ENCODE measurements at regions not wholly inside any gene's neighbourhood (a gene's known extent, or its start where the extent isn't known, plus 50 kb on each side); places are given as distances from the start of the nearest gene placed in this dataset.

DNA sequence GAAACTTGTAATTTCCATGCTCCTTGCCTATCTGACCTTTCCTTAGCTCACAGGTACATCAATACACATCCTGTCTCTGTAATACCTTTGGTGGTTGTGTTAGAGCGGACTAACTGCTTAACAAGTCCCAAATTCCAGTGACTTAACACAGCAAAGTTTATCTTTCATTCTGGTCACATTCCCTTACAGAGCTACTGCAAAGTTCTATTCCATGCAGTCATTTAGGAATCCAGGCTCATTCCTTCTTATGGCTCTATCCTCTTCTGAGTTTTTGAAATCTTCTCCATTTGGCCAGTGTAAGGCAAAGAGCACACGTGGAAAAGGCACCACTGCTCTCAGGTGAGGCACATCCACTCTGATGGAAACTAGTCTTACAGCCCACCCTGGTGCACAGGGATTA, 238.6 kb upstream of the ANKRD55 start:
- Histone ChIP-seq H3K27ac (no peak overlapping the region), H3K4me3 (no peak overlapping the region), H3K36me3 (no peaks in the 10 kb centered on the region), H3K4me1 (no peaks in the 10 kb centered on the region), H3K9ac (ENCODE audit: low read depth in 2 of 2, low read length in 2 of 2) (no peak overlapping the region), H3K9me3 (no peaks in the 10 kb centered on the region), H3K27me3 (no peaks in the 10 kb centered on the region)
- intact Hi-C loops (cut with DNase I): no loop called here
- TF ChIP-seq, protein P1, sequence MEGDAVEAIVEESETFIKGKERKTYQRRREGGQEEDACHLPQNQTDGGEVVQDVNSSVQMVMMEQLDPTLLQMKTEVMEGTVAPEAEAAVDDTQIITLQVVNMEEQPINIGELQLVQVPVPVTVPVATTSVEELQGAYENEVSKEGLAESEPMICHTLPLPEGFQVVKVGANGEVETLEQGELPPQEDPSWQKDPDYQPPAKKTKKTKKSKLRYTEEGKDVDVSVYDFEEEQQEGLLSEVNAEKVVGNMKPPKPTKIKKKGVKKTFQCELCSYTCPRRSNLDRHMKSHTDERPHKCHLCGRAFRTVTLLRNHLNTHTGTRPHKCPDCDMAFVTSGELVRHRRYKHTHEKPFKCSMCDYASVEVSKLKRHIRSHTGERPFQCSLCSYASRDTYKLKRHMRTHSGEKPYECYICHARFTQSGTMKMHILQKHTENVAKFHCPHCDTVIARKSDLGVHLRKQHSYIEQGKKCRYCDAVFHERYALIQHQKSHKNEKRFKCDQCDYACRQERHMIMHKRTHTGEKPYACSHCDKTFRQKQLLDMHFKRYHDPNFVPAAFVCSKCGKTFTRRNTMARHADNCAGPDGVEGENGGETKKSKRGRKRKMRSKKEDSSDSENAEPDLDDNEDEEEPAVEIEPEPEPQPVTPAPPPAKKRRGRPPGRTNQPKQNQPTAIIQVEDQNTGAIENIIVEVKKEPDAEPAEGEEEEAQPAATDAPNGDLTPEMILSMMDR (IDR thresholded peaks at IDR 0.05): no peak
- no peak for DNase-seq

DNA sequence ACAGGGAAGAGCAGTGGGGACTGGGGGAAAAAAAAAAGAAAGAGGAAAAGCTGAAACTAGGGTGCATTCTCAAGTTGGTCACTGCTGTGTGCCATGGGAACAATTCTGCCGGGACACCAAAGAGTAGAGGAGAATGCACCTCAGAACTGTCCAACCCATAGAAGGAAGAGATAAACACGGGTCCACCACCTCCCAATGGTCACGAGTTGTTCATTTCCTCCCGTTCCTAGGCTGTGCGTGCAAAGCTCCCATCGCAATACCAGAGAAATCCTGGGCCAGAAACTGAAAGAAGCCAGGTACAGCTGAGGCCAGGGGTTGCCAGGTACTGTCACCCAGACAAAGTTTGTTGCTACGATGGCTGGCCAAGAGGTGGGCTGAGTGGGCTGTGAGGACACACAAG, 236.9 kb upstream of the ANKRD55 start:
- no peak for DNase-seq
- Histone ChIP-seq H3K27me3 (no peaks in the 10 kb centered on the region), H3K9ac (ENCODE audit: low read depth in 2 of 2, low read length in 2 of 2) (no peak overlapping the region), H3K9me3 (no peaks in the 10 kb centered on the region), H3K36me3 (no peaks in the 10 kb centered on the region), H3K4me1 (no peaks in the 10 kb centered on the region), H3K27ac (no peak overlapping the region), H3K4me3 (no peak overlapping the region)
- intact Hi-C loops (cut with DNase I): no loop called here
- TF ChIP-seq, protein P1 (IDR thresholded peaks at IDR 0.05): no peak

DNA sequence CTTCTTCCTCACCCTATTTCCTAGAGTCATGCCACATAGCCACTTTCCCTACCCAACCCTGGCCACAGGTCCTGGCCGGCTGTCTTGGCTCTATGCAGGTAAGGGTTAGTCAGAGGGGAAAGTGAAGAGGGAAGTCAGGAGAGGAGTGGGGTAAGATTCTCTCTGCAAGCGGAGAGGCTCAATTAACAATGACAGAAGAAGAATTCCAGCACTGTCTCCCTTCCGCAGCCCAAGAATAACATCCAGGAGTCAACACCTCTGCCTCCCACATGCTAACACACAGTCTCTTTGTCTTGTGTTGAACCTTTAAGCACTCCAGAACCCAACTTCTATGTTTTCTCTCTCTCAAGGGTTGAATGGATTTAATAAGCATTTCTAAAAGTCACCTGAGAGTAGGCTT, 235.1 kb upstream of the ANKRD55 start:
- no peaks in the 10 kb centered on the region for H3K36me3 ChIP-seq

DNA sequence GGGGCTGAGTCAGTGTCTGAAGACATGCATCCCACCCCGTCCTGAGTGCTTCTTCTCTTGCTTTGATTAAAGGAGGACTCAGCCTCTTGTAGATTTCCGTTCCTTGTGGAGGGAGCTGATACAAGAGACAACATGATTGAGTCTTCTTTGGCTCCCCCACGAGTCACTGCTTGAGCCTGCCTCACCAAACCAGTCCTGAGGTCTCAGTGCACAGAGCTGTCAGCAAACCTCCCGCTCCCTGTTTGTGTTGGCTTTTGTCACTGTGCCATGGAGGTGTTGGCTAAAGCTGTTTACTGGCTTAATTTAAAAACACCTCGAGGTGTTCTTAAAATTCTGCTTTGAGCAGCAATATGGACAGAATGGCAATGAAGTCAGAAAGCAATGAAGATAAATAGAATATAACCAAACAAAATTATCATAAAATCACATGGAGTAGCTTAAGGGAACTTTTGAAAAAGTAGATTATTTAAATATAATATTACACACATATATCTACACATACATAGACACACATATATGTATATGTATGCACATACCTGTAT, 234.1 kb upstream of the ANKRD55 start:
- Histone ChIP-seq H3K27me3 (no peaks in the 10 kb centered on the region), H3K4me1 (no peaks in the 10 kb centered on the region), H3K9me3 (no peaks in the 10 kb centered on the region), H3K27ac (no peak overlapping the region), H3K9ac (ENCODE audit: low read depth in 2 of 2, low read length in 2 of 2) (no peak overlapping the region), H3K4me3 (no peak overlapping the region), H3K36me3 (no peaks in the 10 kb centered on the region)
- TF ChIP-seq, protein P1 (IDR thresholded peaks at IDR 0.05): no peak
- intact Hi-C loops (cut with DNase I): no loop called here
- DNase-seq: no peak

More for the DNA sequence above, 235.1 kb upstream of the ANKRD55 start:
- TF ChIP-seq, protein P1 (IDR thresholded peaks at IDR 0.05): no peak
- no peak overlapping the region for H3K9ac ChIP-seq (ENCODE audit: low read depth in 2 of 2, low read length in 2 of 2)
- H3K27ac ChIP-seq: no peak overlapping the region
- H3K9me3 ChIP-seq: no peaks in the 10 kb centered on the region
- no peak for DNase-seq
- no peak overlapping the region for H3K4me3 ChIP-seq
- intact Hi-C loops (cut with DNase I): no loop called here
- H3K27me3 ChIP-seq: no peaks in the 10 kb centered on the region
- H3K4me1 ChIP-seq: no peaks in the 10 kb centered on the region

DNA sequence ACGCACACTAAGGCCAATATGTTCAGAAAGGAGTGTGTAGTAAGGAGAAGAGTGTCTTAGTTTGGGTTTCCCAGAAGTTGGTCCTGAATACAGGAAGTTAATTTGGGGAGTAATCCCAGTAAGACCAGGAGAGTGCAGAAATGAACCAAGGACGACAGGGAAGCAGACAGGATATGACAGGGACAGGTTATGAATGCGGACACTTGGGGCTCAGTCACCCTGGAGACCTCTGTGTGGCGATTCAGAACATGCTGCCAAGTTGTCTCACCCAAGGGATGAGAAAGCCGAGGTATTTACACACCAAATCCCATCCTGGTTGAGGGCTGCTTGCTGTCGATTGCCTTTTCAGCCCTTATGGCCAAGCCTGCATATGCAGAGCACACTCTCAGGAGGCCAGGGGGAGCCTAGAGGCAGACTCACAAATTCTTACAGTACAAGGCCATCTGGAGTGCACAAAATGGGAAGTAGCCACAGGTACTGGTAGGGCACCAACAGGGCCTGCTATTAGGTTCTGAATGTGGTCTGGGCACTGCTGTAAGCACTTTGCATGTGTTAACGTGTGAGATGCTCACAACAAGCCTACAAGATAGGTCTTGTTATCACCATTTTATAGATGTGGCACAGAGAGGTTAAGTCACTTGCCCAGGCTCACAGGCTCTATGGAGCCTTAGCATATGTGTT, 233.1 kb upstream of the ANKRD55 start:
- no peaks in the 10 kb centered on the region for H3K4me1 ChIP-seq
- DNase-seq: no peak
- no peak overlapping the region for H3K4me3 ChIP-seq
- no peaks in the 10 kb centered on the region for H3K36me3 ChIP-seq
- no peak overlapping the region for H3K9ac ChIP-seq (ENCODE audit: low read depth in 2 of 2, low read length in 2 of 2)
- H3K27ac ChIP-seq: no peak overlapping the region
- no peaks in the 10 kb centered on the region for H3K9me3 ChIP-seq
- intact Hi-C loops (cut with DNase I): no loop called here
- no peaks in the 10 kb centered on the region for H3K27me3 ChIP-seq
- TF ChIP-seq, protein P1 (IDR thresholded peaks at IDR 0.05): no peak

All from colonic mucosa (tissue), 4 donors.